ENCODE measurements at regions not wholly inside any gene's neighbourhood (a gene's known extent, or its start where the extent isn't known, plus 50 kb on each side); places are given as distances from the start of the nearest gene placed in this dataset.

DNA sequence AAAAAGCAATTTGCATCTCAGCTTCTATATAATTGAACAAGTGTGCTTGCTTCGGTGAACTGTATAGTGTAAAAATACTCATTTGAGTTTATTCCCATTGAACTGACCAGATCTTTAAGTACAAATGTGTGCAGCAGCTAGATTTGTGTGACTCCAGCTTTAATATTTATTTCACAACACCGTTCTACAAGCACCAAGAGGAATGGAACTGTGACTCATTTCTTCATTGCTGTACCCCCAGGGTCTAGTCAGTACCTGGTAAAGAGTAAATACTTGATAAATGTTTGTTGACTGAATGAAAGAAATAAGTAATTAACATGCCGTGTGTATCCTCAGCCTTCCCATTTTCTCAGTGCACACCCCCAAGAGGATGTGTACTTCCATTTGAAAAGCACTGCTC lies 464.8 kb downstream of the CBLN4 start:
- DNase-seq (ENCODE audit: low spot score) (no peak), ATAC-seq (no peak)
- Mint-ChIP-seq H3K36me3 (ENCODE audit: low read depth) (peaks cover 38% of the 10 kb centered on the region), H3K9me3 (peaks cover 96% of the 10 kb centered on the region), H3K27ac (no peak overlapping the region), H3K4me3 (no peak overlapping the region), H3K4me1 (no peaks in the 10 kb centered on the region), H3K27me3 (ENCODE audit: insufficient read depth, low read depth, poor library complexity) (no peaks in the 10 kb centered on the region)
- Histone ChIP-seq H3K4me1 (ENCODE audit: insufficient read depth) (no peaks in the 10 kb centered on the region), H3K27me3 (ENCODE audit: insufficient read depth) (no peaks in the 10 kb centered on the region), H4K20me1 (replicated peaks; ENCODE audit: insufficient read depth) (no peaks in the 10 kb centered on the region), H3K79me2 (replicated peaks; ENCODE audit: insufficient read depth) (no peaks in the 10 kb centered on the region), H3K36me3 (ENCODE audit: insufficient read depth) (peaks cover 6% of the 10 kb centered on the region), H3K9me2 (ENCODE audit: insufficient read depth) (no peaks in the 10 kb centered on the region), H3F3A (replicated peaks; ENCODE audit: low read depth) (no peaks in the 10 kb centered on the region), H3K4me2 (no peak overlapping the region), H3K4me3 (no peak overlapping the region), H3K27ac (ENCODE audit: low read depth) (no peak overlapping the region), H2AFZ (no peak overlapping the region)
- TF ChIP-seq JUNB (IDR thresholded peaks at IDR 0.05; ENCODE audit: unreplicated experiment) (no peak), NANOG (IDR thresholded peaks at IDR 0.05; ENCODE audit: borderline replicate concordance) (no peak), ZNF462 (CRISPR knock-in tag; IDR thresholded peaks at IDR 0.05) (no peak), CREB1 (CRISPR knock-in tag; IDR thresholded peaks at IDR 0.05; ENCODE audit: low read depth) (no peak), ZNF331 (CRISPR knock-in tag; IDR thresholded peaks at IDR 0.05; ENCODE audit: low read depth) (no peak), REST (IDR thresholded peaks at IDR 0.05; ENCODE audit: unreplicated experiment) (no peak), ZNF114 (CRISPR knock-in tag; IDR thresholded peaks at IDR 0.05) (no peak), EZH2phosphoT487 (IDR thresholded peaks at IDR 0.05; ENCODE audit: unreplicated experiment) (no peak)

All from GM23338 (cell line).